IMR-90 (cell line): ENCODE measurements at regions not wholly inside any gene's neighbourhood (a gene's known extent, or its start where the extent isn't known, plus 50 kb on each side); places are given as distances from the start of the nearest gene placed in this dataset.

Experiments used
- BHLHE40 ChIP-seq: fragments of 150-350 bp; IDR thresholded peaks from 2 replicates; pipeline ENCODE4 v1.6.1; 2016; ENCODE audit warnings: mild to moderate bottlenecking, low read depth, low read length
- CHD1 ChIP-seq: IDR thresholded peaks from 2 replicates; pipeline ENCODE4 v1.6.1; 2012; ENCODE audit warnings: low read depth, low read length, improper control_type of control experiment
- MAZ ChIP-seq: IDR thresholded peaks from 2 replicates; pipeline ENCODE4 v1.6.1; 2012; ENCODE audit warnings: low read depth, mild to moderate bottlenecking, low read length, improper control_type of control experiment, moderate library complexity, borderline replicate concordance
- MXI1 ChIP-seq: IDR thresholded peaks from 2 replicates; pipeline ENCODE4 v1.6.1; 2012; ENCODE audit warnings: low read depth, mild to moderate bottlenecking, low read length, moderate library complexity, borderline replicate concordance
- POLR2A ChIP-seq: IDR thresholded peaks from 2 replicates; pipeline ENCODE4 v1.6.1; 2012; ENCODE audit warnings: mild to moderate bottlenecking, low read depth, low read length
- RAD21 ChIP-seq: IDR thresholded peaks from 2 replicates; pipeline ENCODE4 v1.6.1; 2012; ENCODE audit warnings: low read length, improper control_type of control experiment
- RFX5 ChIP-seq: IDR thresholded peaks from 2 replicates; pipeline ENCODE4 v1.8.0; 2012; ENCODE audit warnings: low read depth, mild to moderate bottlenecking, low read length, moderate library complexity
- SMC3 ChIP-seq: fragments of 150-350 bp; IDR thresholded peaks from 2 replicates; pipeline ENCODE4 v1.6.1; 2016; ENCODE audit warnings: low read depth, mild to moderate bottlenecking, antibody characterized with exemption, low read length, moderate library complexity
- TF ChIP-seq, protein P1 (sequence below): conservative IDR thresholded peaks from 2 replicates; pipeline ENCODE4 v1.5.1; 2012; ENCODE audit warnings: mild to moderate bottlenecking, low read depth, low read length, improper control_type of control experiment
- TF ChIP-seq, protein P2 (sequence below): fragments of 150-350 bp; IDR thresholded peaks from 2 replicates; pipeline ENCODE4 v1.6.1; 2016; ENCODE audit warnings: low read depth, mild to moderate bottlenecking, low read length, moderate library complexity, borderline replicate concordance
- TF ChIP-seq, protein P3 (sequence below): fragments of 150-350 bp; IDR thresholded peaks from 2 replicates; pipeline ENCODE4 v1.6.1; 2017; ENCODE audit warnings: mild to moderate bottlenecking, antibody characterized with exemption, low read length, low read depth

DNA sequence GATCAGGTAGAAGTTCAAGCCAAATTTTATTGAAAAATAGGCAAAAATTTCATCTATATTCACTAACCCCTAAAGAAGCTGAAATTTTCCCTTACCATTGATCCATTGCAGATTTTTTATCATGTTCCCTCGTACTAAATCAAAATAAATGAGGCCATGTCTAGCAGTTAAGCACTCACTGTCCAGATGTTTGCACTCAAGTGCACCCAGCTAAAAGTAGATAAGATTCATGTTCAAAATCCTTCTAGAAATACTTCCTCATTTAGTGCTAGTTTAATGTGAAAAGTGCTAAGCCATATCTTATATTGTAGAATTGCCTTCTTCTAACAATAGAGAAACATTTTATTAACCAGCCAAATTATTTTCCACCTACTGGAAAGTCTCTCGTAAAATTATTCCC lies 164.7 kb upstream of the UBE2E2 start:
- TF ChIP-seq, protein P1, sequence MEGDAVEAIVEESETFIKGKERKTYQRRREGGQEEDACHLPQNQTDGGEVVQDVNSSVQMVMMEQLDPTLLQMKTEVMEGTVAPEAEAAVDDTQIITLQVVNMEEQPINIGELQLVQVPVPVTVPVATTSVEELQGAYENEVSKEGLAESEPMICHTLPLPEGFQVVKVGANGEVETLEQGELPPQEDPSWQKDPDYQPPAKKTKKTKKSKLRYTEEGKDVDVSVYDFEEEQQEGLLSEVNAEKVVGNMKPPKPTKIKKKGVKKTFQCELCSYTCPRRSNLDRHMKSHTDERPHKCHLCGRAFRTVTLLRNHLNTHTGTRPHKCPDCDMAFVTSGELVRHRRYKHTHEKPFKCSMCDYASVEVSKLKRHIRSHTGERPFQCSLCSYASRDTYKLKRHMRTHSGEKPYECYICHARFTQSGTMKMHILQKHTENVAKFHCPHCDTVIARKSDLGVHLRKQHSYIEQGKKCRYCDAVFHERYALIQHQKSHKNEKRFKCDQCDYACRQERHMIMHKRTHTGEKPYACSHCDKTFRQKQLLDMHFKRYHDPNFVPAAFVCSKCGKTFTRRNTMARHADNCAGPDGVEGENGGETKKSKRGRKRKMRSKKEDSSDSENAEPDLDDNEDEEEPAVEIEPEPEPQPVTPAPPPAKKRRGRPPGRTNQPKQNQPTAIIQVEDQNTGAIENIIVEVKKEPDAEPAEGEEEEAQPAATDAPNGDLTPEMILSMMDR: no peak
- TF ChIP-seq SMC3 (no peak), CHD1 (no peak), POLR2A (no peak), RAD21 (no peak), MXI1 (no peak), RFX5 (no peak), BHLHE40 (no peak), MAZ (no peak)
- TF ChIP-seq, protein P2, sequence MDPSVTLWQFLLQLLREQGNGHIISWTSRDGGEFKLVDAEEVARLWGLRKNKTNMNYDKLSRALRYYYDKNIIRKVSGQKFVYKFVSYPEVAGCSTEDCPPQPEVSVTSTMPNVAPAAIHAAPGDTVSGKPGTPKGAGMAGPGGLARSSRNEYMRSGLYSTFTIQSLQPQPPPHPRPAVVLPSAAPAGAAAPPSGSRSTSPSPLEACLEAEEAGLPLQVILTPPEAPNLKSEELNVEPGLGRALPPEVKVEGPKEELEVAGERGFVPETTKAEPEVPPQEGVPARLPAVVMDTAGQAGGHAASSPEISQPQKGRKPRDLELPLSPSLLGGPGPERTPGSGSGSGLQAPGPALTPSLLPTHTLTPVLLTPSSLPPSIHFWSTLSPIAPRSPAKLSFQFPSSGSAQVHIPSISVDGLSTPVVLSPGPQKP: no peak
- TF ChIP-seq, protein P3, sequence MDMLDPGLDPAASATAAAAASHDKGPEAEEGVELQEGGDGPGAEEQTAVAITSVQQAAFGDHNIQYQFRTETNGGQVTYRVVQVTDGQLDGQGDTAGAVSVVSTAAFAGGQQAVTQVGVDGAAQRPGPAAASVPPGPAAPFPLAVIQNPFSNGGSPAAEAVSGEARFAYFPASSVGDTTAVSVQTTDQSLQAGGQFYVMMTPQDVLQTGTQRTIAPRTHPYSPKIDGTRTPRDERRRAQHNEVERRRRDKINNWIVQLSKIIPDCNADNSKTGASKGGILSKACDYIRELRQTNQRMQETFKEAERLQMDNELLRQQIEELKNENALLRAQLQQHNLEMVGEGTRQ: no peak
